Natural killer cell treated with Interleukin-12 subunit alpha and Interleukin-12 subunit beta and Interleukin-15 and Interleukin-18, amount 100 ng/mL, for 72 hours (primary cell): ENCODE measurements at regions not wholly inside any gene's neighbourhood (a gene's known extent, or its start where the extent isn't known, plus 50 kb on each side); places are given as distances from the start of the nearest gene placed in this dataset.

Experiments used
- ATAC-seq, 2 donors: fragments of 150-1000 bp; cut with Tn5 transposase in 1 of 2; sonication (Bioruptor Pico), chemical (Tn5 transposase) in 1 of 2; 2 replicates each; pipeline ENCODE4 v1.10.0; 2021
- DNase-seq: peaks from one replicate; pipeline ENCODE4 v3.0.0; 2022; ENCODE audit warnings: low spot score
- H3K27ac Mint-ChIP-seq, 2 donors: 1 replicate in 1 of 2; 2 replicates in 1 of 2; pipeline ENCODE4 v1.8.0; 2022; ENCODE audit warnings: mixed read lengths in 2 of 2, mild to moderate bottlenecking in 1 of 2, moderate library complexity in 1 of 2
- H3K27me3 Mint-ChIP-seq, 2 donors: 1 replicate in 1 of 2; 2 replicates in 1 of 2; pipeline ENCODE4 v1.8.0; 2022; ENCODE audit warnings: mixed read lengths in 2 of 2
- H3K36me3 Mint-ChIP-seq: one replicate; pipeline ENCODE4 v1.8.0; 2022; ENCODE audit warnings: mixed read lengths
- H3K4me1 Mint-ChIP-seq, 2 donors: 1 replicate in 1 of 2; 2 replicates in 1 of 2; pipeline ENCODE4 v1.8.0; 2022; ENCODE audit warnings: low read depth in 2 of 2, mixed read lengths in 2 of 2, mild to moderate bottlenecking in 1 of 2
- H3K4me3 Mint-ChIP-seq: one replicate; pipeline ENCODE4 v1.8.0; 2022; ENCODE audit warnings: mixed read lengths
- H3K9me3 Mint-ChIP-seq: 2 replicates; pipeline ENCODE4 v1.8.0; 2022; ENCODE audit warnings: mixed read lengths

DNA sequence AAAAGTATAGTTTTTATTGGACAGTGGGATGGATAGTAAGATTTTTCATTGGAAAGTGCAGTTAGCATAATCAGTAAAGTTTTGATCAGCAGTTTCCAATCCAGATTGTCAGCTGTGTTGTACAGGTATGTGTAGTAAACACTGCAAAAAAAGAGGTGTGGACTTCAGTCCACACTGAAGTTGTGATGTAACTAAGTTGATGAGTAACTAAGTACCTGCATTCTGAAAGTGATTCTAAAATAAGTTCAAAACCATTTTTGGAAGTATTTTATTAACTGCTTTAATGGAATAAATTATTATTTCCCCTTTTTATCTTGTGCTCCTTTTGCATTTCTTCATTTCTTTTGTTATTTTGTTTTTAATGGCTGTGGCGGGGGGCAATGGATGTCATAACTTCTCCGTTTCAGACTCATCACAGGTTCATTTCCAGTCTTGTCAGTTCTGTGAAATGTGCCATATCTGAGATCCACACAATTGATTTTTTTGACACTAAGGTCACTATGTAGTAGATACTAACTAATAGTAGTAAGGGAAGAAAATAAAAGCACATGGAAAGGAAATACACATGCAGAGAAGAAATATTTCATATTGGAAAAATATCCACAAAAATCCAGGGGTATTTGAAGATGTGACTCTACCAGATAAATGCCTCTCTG, 247.5 kb downstream of the GABRG1 start:
- H3K27me3 Mint-ChIP-seq: no peaks in the 10 kb centered on the region
- peaks cover 12% of the 10 kb centered on the region for H3K9me3 Mint-ChIP-seq
- no peak overlapping the region for H3K4me3 Mint-ChIP-seq
- peaks cover 5% of the 10 kb centered on the region for H3K36me3 Mint-ChIP-seq
- ATAC-seq (no peak), DNase-seq (no peak)
- H3K4me1 Mint-ChIP-seq: no peaks in the 10 kb centered on the region
- no peak overlapping the region for H3K27ac Mint-ChIP-seq

DNA sequence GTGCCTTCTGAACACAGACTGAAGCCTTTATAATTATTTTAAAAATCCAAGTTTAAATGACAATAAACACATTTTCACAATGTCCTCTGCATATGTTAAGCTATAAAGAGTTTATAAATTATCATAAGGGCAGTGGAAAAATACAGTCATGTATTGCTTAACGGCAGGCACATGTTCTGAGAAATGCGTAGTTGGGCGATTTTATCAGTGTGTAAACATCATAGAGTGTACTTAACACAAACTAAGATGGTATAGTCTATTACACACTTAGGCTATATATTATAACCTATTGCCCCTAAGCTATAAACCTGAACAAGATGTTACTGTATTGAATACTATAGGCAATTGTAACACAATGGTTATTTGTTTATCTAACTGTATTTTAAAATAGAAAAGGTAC, 254.7 kb downstream of the GABRG1 start:
- ATAC-seq: no peak
- Mint-ChIP-seq H3K4me1 (no peaks in the 10 kb centered on the region), H3K27me3 (no peaks in the 10 kb centered on the region), H3K27ac (no peak overlapping the region), H3K9me3 (peaks cover 10% of the 10 kb centered on the region), H3K36me3 (peaks cover 4% of the 10 kb centered on the region), H3K4me3 (no peak overlapping the region)
- no peak for DNase-seq

DNA sequence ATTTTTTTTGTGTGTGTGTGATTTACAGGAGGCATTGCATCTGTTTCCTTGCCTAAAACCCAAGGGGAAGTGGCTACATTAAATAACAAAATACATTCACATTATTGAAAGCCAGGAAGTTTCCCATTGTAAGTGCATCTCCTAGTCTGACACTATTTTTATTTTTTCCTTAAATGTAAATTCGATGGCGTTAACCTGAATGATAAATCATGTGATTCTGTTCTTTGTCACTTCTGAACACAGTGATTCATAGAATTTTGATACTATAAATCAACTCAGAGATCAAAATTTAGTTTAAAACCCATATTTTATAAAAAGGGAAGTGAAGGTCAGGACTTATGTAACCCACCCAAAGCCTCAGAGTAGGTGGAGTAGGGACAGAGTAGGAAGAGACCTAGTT, 258.1 kb downstream of the GABRG1 start:
- DNase-seq: no peak
- no peaks in the 10 kb centered on the region for H3K27me3 Mint-ChIP-seq
- H3K4me1 Mint-ChIP-seq: no peaks in the 10 kb centered on the region
- no peak for ATAC-seq
- H3K36me3 Mint-ChIP-seq: peaks cover 4% of the 10 kb centered on the region
- no peak overlapping the region for H3K27ac Mint-ChIP-seq
- no peak overlapping the region for H3K4me3 Mint-ChIP-seq
- peaks cover 3% of the 10 kb centered on the region for H3K9me3 Mint-ChIP-seq

DNA sequence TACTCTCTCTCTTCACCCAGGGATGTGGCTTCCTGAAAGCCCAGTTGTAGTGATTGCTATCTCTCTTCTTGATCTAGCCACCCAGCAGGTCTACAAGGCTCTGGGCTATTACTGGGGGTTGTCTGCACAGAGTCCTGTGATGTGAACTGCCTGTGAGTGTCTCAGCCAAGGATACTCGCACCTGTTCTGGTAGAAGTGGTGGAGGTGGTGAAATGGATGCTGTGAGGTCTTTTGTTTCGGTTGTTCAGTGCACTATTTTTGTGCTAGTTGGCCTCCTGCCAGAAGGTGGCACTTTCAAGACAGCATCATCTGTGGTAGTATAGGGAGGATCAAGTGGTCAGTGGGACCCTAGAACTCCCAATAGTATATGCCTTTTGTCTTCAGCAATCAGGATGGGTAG, 268.0 kb downstream of the GABRG1 start:
- Mint-ChIP-seq H3K36me3 (peaks cover 7% of the 10 kb centered on the region), H3K27ac (no peak overlapping the region), H3K4me3 (no peak overlapping the region), H3K4me1 (no peaks in the 10 kb centered on the region), H3K9me3 (peaks cover 12% of the 10 kb centered on the region), H3K27me3 (no peaks in the 10 kb centered on the region)
- ATAC-seq: no peak
- DNase-seq: no peak

DNA sequence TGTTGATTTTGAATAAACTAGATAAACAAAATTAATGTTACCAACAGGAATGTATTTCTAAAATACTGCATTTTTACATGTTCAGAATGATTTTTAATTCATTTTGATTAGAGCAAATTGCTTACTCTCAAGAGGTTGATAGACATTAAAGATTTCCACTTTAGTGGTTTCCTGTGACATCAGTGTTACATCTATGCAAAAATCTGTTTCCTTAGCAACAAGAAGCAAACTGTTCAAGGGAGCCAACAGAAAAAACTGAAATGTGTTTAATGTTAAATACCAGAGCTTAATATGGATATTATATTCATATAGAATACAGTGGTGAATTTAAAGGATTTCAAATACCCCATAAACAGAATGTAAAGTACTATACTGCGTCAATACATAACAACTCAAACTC, 277.8 kb downstream of the GABRG1 start:
- Mint-ChIP-seq H3K27me3 (no peaks in the 10 kb centered on the region), H3K27ac (no peak overlapping the region), H3K9me3 (peaks cover 9% of the 10 kb centered on the region), H3K4me1 (no peaks in the 10 kb centered on the region), H3K4me3 (no peak overlapping the region), H3K36me3 (no peaks in the 10 kb centered on the region)
- ATAC-seq (no peak), DNase-seq (no peak)

DNA sequence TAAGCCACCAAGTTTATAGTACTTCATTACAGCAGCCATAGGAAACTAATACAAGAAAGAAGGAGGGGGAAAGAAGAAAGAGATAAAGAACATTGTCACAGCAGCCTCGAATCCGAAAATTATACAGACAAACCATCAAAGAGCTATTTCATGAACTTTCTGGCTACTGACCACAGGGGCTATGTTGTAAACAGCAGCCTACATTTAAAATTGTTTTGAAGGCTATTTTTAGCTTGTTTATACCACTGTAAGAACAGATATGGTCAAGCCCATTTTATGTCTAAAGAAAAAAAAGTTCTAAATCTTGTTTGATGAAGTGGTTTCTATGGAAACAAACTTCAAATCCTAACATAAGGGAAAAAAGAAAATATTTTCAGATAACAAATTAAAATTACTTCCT, 282.1 kb downstream of the GABRG1 start:
- H3K27me3 Mint-ChIP-seq: no peaks in the 10 kb centered on the region

DNA sequence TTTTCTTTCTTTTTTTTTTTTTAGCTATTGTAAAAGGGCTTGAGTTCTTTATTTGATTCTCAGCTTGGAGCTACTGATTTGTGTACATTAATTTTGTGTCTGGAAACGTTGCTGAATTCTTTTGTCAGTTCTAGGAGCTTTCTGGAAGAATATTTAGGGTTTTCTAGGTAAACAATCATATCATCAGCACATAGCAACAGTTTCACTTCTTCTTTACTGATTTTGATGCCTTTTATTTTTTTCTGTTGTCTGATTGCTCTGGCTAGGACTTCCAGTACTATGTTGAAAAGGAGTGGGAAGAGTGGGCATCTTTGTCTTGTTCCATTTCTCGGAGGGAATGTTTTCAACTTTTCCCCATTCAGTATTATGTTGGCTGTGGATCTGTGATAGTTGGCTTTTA, 292.2 kb downstream of the GABRG1 start:
- no peak overlapping the region for H3K27ac Mint-ChIP-seq
- peaks cover 28% of the 10 kb centered on the region for H3K9me3 Mint-ChIP-seq
- ATAC-seq: no peak
- DNase-seq: no peak
- H3K36me3 Mint-ChIP-seq: peaks cover 16% of the 10 kb centered on the region
- no peaks in the 10 kb centered on the region for H3K27me3 Mint-ChIP-seq
- H3K4me1 Mint-ChIP-seq: no peaks in the 10 kb centered on the region
- no peak overlapping the region for H3K4me3 Mint-ChIP-seq

More for the DNA sequence above, 282.1 kb downstream of the GABRG1 start:
- no peaks in the 10 kb centered on the region for H3K36me3 Mint-ChIP-seq
- DNase-seq (no peak), ATAC-seq (no peak)
- H3K27ac Mint-ChIP-seq: no peak overlapping the region
- no peak overlapping the region for H3K4me3 Mint-ChIP-seq
- H3K4me1 Mint-ChIP-seq: no peaks in the 10 kb centered on the region
- H3K9me3 Mint-ChIP-seq: peaks cover 14% of the 10 kb centered on the region

DNA sequence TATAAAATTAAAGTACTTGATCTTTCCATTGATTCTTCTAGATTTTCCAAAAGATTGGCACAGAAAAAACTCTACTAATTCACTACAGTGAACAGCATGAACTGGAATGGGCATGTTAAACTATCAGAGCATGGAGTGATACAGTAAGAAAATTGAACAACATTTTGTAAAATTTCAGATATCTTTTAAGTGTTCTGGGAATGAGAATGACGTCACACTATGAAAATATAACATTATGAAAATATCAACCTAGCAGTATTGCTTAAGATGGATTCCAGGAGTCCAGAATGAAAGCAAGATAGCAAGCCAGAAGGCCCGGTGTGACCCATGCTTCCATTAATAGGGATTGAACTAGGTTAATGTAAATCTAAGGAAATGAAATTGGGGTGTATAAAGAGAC, 319.9 kb downstream of the GABRG1 start:
- no peak overlapping the region for H3K27ac Mint-ChIP-seq
- H3K9me3 Mint-ChIP-seq: peaks cover 8% of the 10 kb centered on the region
- H3K4me1 Mint-ChIP-seq: no peaks in the 10 kb centered on the region
- H3K27me3 Mint-ChIP-seq: no peaks in the 10 kb centered on the region
- DNase-seq (no peak), ATAC-seq (no peak)
- H3K36me3 Mint-ChIP-seq: peaks cover 7% of the 10 kb centered on the region
- H3K4me3 Mint-ChIP-seq: no peak overlapping the region

DNA sequence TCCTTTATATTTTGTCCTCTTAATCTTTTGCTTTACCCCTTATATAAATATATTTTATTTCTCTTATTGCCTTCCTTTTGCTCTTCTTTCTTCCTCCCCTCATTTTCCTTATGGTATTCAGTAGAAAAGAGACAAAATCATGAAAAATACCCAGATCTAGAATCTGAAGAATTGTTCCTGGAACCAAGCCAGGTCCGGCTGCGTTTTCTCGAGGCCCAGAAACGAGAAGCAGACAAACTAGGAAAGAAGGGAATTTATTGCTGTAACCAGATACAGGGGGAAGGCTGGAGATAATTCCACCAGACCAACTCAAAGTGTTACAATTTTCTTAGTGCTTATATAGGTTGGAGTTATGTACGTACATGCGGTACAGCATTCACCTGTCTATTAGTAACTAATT, 328.7 kb downstream of the GABRG1 start:
- H3K36me3 Mint-ChIP-seq: no peaks in the 10 kb centered on the region
- H3K4me1 Mint-ChIP-seq: no peaks in the 10 kb centered on the region
- DNase-seq: no peak
- H3K4me3 Mint-ChIP-seq: no peak overlapping the region
- no peaks in the 10 kb centered on the region for H3K27me3 Mint-ChIP-seq
- no peak overlapping the region for H3K27ac Mint-ChIP-seq
- H3K9me3 Mint-ChIP-seq: peaks cover 22% of the 10 kb centered on the region
- no peak for ATAC-seq

DNA sequence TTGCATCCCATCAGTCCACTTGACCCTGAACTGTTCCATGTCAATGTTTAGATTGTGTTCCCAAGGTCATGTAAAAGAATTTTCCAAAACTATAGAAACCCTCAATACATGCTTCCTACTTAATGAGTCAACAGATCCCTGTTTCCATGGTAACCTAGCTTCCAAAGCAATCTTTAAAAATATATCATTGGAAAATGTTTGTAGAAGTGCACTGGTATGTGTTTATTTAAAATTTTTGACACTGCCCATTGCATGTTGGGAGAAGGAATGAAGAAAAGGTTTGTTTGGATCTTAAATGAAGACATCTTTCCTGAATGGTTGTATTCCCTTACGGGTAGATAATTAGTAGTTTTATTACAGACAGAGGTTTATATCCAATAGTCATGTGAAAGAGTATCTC, 345.3 kb downstream of the GABRG1 start:
- H3K4me1 Mint-ChIP-seq: no peaks in the 10 kb centered on the region
- H3K27me3 Mint-ChIP-seq: no peaks in the 10 kb centered on the region
- DNase-seq (no peak), ATAC-seq (no peak)
- no peak overlapping the region for H3K27ac Mint-ChIP-seq
- peaks cover 13% of the 10 kb centered on the region for H3K9me3 Mint-ChIP-seq
- H3K36me3 Mint-ChIP-seq: no peaks in the 10 kb centered on the region
- H3K4me3 Mint-ChIP-seq: no peak overlapping the region

DNA sequence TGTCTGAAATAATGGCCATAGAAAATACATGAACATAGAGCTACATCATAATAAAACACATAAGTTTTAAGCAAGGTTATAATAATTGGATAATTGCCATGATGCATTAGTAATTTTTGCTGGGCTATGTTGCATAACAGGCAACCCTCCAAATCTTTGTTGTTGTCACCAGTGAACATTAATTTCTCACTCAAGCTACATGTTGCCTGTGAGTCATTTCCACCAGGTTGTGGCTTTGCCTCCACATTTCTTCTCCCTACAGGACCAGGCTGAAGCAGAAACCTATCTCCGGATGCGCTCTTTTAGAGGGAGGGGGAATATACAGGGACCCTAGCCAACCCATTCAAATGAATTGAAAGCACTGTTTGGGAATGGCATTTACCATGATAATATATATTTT, 347.7 kb downstream of the GABRG1 start:
- no peak for ATAC-seq
- Mint-ChIP-seq H3K27me3 (no peaks in the 10 kb centered on the region), H3K4me1 (no peaks in the 10 kb centered on the region), H3K27ac (no peak overlapping the region), H3K36me3 (no peaks in the 10 kb centered on the region), H3K4me3 (no peak overlapping the region), H3K9me3 (peaks cover 13% of the 10 kb centered on the region)
- no peak for DNase-seq

DNA sequence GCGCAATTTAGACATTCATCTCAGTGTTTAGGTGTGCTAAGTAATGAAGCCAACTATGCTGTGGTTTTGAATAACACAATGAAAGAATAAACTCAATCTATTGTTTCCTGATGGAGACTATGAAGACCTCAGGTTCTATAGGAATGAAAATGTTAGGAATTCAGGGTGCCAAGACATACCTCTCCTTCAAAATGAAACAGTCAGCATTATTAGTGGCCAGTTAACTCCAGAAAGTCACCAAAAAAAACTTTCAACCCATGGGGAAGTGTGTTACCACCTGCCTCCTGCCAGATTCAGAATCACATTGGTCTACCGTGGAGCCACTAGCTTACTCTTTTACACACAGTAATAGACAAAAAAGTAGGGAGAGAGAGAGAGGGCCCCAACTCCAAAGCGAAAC, 352.9 kb downstream of the GABRG1 start:
- Mint-ChIP-seq H3K36me3 (no peaks in the 10 kb centered on the region), H3K27me3 (no peaks in the 10 kb centered on the region), H3K4me3 (no peak overlapping the region)

DNA sequence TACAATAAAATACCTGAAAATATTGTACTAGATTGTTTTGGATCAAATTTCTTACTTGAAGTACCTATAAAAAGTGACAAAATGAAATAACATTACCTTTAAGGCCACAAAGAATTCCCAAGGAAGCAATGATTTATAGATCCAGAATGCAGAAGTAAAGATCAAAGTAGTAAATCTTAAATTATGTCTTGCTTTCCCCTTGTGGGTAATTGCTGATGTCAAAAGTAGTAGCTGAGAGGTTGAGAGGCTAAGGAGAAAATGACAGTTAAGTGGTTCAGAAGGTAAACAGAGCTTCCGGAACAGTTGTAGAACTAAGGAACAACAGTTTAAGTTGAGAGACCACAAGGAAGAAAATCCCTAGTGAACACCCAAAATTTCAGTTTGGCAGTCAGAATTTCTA, 358.3 kb downstream of the GABRG1 start:
- peaks cover 7% of the 10 kb centered on the region for H3K36me3 Mint-ChIP-seq
- peaks cover 23% of the 10 kb centered on the region for H3K9me3 Mint-ChIP-seq
- no peaks in the 10 kb centered on the region for H3K27me3 Mint-ChIP-seq
- H3K4me1 Mint-ChIP-seq: no peaks in the 10 kb centered on the region
- ATAC-seq: no peak
- H3K27ac Mint-ChIP-seq: no peak overlapping the region
- H3K4me3 Mint-ChIP-seq: no peak overlapping the region
- no peak for DNase-seq

More for the DNA sequence above, 352.9 kb downstream of the GABRG1 start:
- no peaks in the 10 kb centered on the region for H3K4me1 Mint-ChIP-seq
- H3K27ac Mint-ChIP-seq: no peak overlapping the region
- DNase-seq: no peak
- no peak for ATAC-seq
- peaks cover 8% of the 10 kb centered on the region for H3K9me3 Mint-ChIP-seq

DNA sequence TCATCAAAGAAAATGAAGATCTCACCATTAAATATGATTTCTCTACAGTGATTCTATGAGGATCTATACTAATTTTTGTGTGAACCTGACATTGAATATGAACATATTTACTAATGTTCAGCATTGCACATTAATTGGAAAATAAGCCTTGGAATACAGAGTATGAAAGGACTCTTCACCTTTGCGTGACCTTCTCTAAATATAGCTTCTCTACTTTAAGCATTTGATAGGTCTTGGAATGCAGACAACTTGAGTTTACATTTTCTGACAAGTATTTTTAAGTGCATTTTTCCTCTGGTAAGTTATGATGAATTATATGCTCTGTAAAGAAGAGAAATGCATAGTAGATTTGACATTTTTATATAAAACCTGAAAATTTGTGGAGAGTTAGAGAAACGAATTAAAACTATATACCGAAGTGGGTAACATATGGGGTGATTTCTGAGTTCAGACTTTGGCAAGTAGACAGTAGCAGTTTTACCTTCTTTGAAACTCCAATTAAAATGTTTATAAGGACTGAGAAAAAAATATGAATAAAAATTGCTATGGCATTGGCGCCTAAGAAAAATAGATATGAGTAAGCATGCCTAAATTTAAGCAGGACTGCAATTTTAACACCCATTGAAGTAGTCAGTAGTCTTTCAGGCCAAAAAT, 371.9 kb downstream of the GABRG1 start:
- no peaks in the 10 kb centered on the region for H3K4me1 Mint-ChIP-seq
- H3K9me3 Mint-ChIP-seq: peaks cover 8% of the 10 kb centered on the region
- no peak for ATAC-seq
- no peak overlapping the region for H3K27ac Mint-ChIP-seq
- no peaks in the 10 kb centered on the region for H3K27me3 Mint-ChIP-seq
- no peak overlapping the region for H3K4me3 Mint-ChIP-seq
- no peaks in the 10 kb centered on the region for H3K36me3 Mint-ChIP-seq
- DNase-seq: no peak

DNA sequence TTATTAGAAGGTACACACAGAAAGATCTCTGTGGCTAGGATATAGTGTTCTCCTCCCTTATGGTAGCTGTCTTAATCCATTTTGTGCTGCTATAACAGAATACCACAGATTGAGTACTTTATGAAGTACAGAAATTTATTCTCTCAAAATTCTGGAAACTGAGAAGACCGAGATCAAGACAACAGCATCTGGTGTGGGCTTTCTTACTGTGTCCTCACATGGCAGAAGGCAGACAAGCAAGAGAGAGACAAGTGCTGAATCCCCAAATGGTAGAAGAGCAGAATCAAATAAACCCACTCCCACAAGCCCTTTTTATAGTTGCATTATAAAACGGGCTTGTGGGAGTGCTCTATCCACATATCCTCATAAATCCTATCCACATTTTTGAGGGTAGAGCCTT, 373.1 kb downstream of the GABRG1 start:
- Mint-ChIP-seq H3K27me3 (no peaks in the 10 kb centered on the region), H3K27ac (no peak overlapping the region), H3K36me3 (no peaks in the 10 kb centered on the region), H3K4me3 (no peak overlapping the region), H3K9me3 (peaks cover 8% of the 10 kb centered on the region), H3K4me1 (no peaks in the 10 kb centered on the region)
- DNase-seq: no peak
- no peak for ATAC-seq
